Stomach (tissue), 8 donors: ENCODE measurements at regions not wholly inside any gene's neighbourhood (a gene's known extent, or its start where the extent isn't known, plus 50 kb on each side); places are given as distances from the start of the nearest gene placed in this dataset.

Source experiments
- DNase-seq, 2 donors: peaks; one replicate each; pipeline versions ENCODE4 v3.0.0 to v3.0.0-alpha.2; 2013 to 2019
- H3K27ac ChIP-seq, 5 donors: fragments of 200-600 bp in 4 of 5; sonication (generic) in 4 of 5; one replicate each; pipeline ENCODE4 v1.5.1; 2013 to 2019; ENCODE audit warnings: mild to moderate bottlenecking in 1 of 5, moderate library complexity in 1 of 5
- H3K27me3 ChIP-seq, 3 donors: fragments of 200-600 bp; sonication (generic); one replicate each; pipeline ENCODE4 v1.5.1; 2017 to 2019; ENCODE audit warnings: mixed run types in 1 of 3
- H3K36me3 ChIP-seq, 4 donors: fragments of 200-600 bp; sonication (generic); 1 replicate in 3 of 4; 2 replicates in 1 of 4; pipeline ENCODE4 v1.5.1; 2016 to 2019
- H3K4me1 ChIP-seq, 4 donors: fragments of 200-600 bp; sonication (generic); one replicate each; pipeline ENCODE4 v1.5.1; 2016 to 2019
- H3K4me3 ChIP-seq, 4 donors: fragments of 200-600 bp; sonication (generic) in 3 of 4; one replicate each; pipeline ENCODE4 v1.5.1; 2016 to 2019; ENCODE audit warnings: mild to moderate bottlenecking in 1 of 4
- H3K9me3 ChIP-seq, 4 donors: fragments of 200-600 bp; sonication (generic); one replicate each; pipeline ENCODE4 v1.5.1; 2016 to 2019
- CTCF ChIP-seq, 7 experiments: fragments of 450-650 bp in 4 of 7; fragments of 200-600 bp in 3 of 7; sonication (generic) in 3 of 7; IDR thresholded peaks; one replicate each; pipeline ENCODE4 v1.5.1; 2016 to 2019; ENCODE audit warnings: antibody characterized with exemption in 7 of 7, control low read depth in 2 of 7, mild to moderate bottlenecking in 1 of 7
- EP300 ChIP-seq: sonication (generic); formaldehyde crosslinking; IDR thresholded peaks from one replicate; pipeline ENCODE4 v1.6.1; 2017; ENCODE audit warnings: antibody characterized with exemption
- POLR2A ChIP-seq, 4 donors: fragments of 450-650 bp; IDR thresholded peaks; one replicate each; pipeline ENCODE4 v1.6.1; 2016; ENCODE audit warnings: antibody characterized with exemption in 4 of 4, control low read depth in 2 of 4, mild to moderate bottlenecking in 1 of 4, moderate library complexity in 1 of 4
- POLR2AphosphoS5 ChIP-seq, 3 donors: sonication (generic); formaldehyde crosslinking; IDR thresholded peaks; one replicate each; pipeline ENCODE4 v1.6.1; 2016; ENCODE audit warnings: antibody characterized with exemption in 3 of 3
- WGBS, 5 donors: extraction: QIAGEN DNeasy Blood & Tissue Kit in 3 of 5; methylation state at CpG; one replicate each; pipeline versions ENCODE4 v1.1.5 to v1.1.7; 2013 to 2018; 5-methylcytosine and 5-hydroxymethylcytosine counted together
- intact Hi-C: fragments of 100-400 bp; cut with DNase I; formaldehyde crosslinking; loops from one replicate; pipeline ENCODE4 v1.15.1; 2023; ENCODE audit warnings: low total_unique reads
- donor health status: healthy with polysubstance abuse.
- donor health status: Bipolar disorder and iron deficiency.
- donor health status: healthy.

GRCh38 chr21:43318368-43318767 is 108.6 kb downstream of the SIK1 start:
- TF ChIP-seq POLR2AphosphoS5 (IDR thresholded peaks at IDR 0.05), result no peak
- no peak for TF ChIP-seq EP300
- no peak for TF ChIP-seq CTCF (IDR thresholded peaks at IDR 0.05)
- TF ChIP-seq POLR2A (IDR thresholded peaks at IDR 0.05), result no peak
- Histone ChIP-seq H3K4me3 (no peak overlapping the region), H3K36me3 (no peaks in the 10 kb centered on the region), H3K27ac (no peak overlapping the region), H3K4me1 (peaks cover 0 to 26% (median 9%) of the 10 kb centered on the region in 4 donors), H3K27me3 (peaks cover 0 to 16% (median 0%) of the 10 kb centered on the region in 3 donors), H3K9me3 (peaks cover 0 to 12% (median 4%) of the 10 kb centered on the region in 4 donors)
- no peak for DNase-seq
- 96 to 98% (median 98%) methylated on average over 7 of the region's 7 CpGs for WGBS, 5 donors
- intact Hi-C loops, result no loop called here

- no peak for TF ChIP-seq EP300
- 83 to 94% (median 86%) methylated on average over 9 of the region's 9 CpGs for WGBS, 5 donors
- no peaks in the 10 kb centered on the region for H3K36me3 ChIP-seq
- H3K9me3 ChIP-seq, result peaks cover 0 to 12% (median 4%) of the 10 kb centered on the region in 4 donors
- no peak overlapping the region for H3K4me3 ChIP-seq
- no peak for DNase-seq
- H3K27ac ChIP-seq, result no peak overlapping the region
- H3K27me3 ChIP-seq, result peaks cover 0 to 16% (median 0%) of the 10 kb centered on the region in 3 donors
- intact Hi-C loops, result no loop called here
- H3K4me1 ChIP-seq, result peaks cover 0 to 26% (median 11%) of the 10 kb centered on the region in 4 donors
Observed at GRCh38 chr21:43317959-43318358, 109.0 kb downstream of the SIK1 start.

GRCh38 chr21:43317254-43317748 is 109.6 kb downstream of the SIK1 start:
- Histone ChIP-seq H3K27me3 (peaks cover 0 to 16% (median 0%) of the 10 kb centered on the region in 3 donors), H3K9me3 (peaks cover 0 to 12% (median 4%) of the 10 kb centered on the region in 4 donors), H3K4me1 (peaks cover 3 to 24% (median 15%) of the 10 kb centered on the region in 4 donors), H3K4me3 (no peak overlapping the region), H3K36me3 (no peaks in the 10 kb centered on the region), H3K27ac (no peak overlapping the region)
- no peak for DNase-seq
- no peak for TF ChIP-seq EP300
- TF ChIP-seq CTCF (IDR thresholded peaks at IDR 0.05), result no peak
- no peak for TF ChIP-seq POLR2A (IDR thresholded peaks at IDR 0.05)
- no peak for TF ChIP-seq POLR2AphosphoS5 (IDR thresholded peaks at IDR 0.05)
- intact Hi-C loops, result no loop called here
- WGBS, 5 donors, result 93 to 98% (median 97%) methylated on average over 11 of the region's 11 CpGs

- intact Hi-C loops, result no loop called here
- H3K36me3 ChIP-seq, result no peaks in the 10 kb centered on the region
- DNase-seq, result no peak
- WGBS, 5 donors, result 86 to 94% (median 93%) methylated on average over 17 to 19 of the region's 19 CpGs
- TF ChIP-seq POLR2A (IDR thresholded peaks at IDR 0.05) (no peak), POLR2AphosphoS5 (IDR thresholded peaks at IDR 0.05) (no peak)
- H3K27ac ChIP-seq, result no peak overlapping the region
- no peak overlapping the region for H3K4me3 ChIP-seq
- peaks cover 0 to 12% (median 4%) of the 10 kb centered on the region in 4 donors for H3K9me3 ChIP-seq
- H3K27me3 ChIP-seq, result peaks cover 0 to 16% (median 0%) of the 10 kb centered on the region in 3 donors
- peaks cover 13 to 34% (median 24%) of the 10 kb centered on the region in 4 donors for H3K4me1 ChIP-seq
Observed at GRCh38 chr21:43316156-43316845, 110.6 kb downstream of the SIK1 start.

- WGBS, 5 donors, result 69 to 78% (median 76%) methylated on average over 25 to 27 of the region's 27 CpGs
- H3K9me3 ChIP-seq, result peaks cover 0 to 12% (median 4%) of the 10 kb centered on the region in 4 donors
- no peaks in the 10 kb centered on the region for H3K36me3 ChIP-seq
- TF ChIP-seq CTCF (IDR thresholded peaks at IDR 0.05), result peak in 1 of 7 experiments; percentile 11
- no peak for TF ChIP-seq EP300
- no peak for TF ChIP-seq POLR2AphosphoS5 (IDR thresholded peaks at IDR 0.05)
- TF ChIP-seq POLR2A (IDR thresholded peaks at IDR 0.05), result no peak
- DNase-seq, result peak in 1 of 2 donors; percentile 65
- H3K27ac ChIP-seq, result no peak overlapping the region
- H3K27me3 ChIP-seq, result peaks cover 0 to 16% (median 0%) of the 10 kb centered on the region in 3 donors
- H3K4me1 ChIP-seq, result peaks cover 18 to 39% (median 26%) of the 10 kb centered on the region in 4 donors
- intact Hi-C loops, result no loop called here
- no peak overlapping the region for H3K4me3 ChIP-seq
Observed at GRCh38 chr21:43315244-43316137, 111.4 kb downstream of the SIK1 start.
